NB4 (cell line): ENCODE measurements at regions not wholly inside any gene's neighbourhood (a gene's known extent, or its start where the extent isn't known, plus 50 kb on each side); places are given as distances from the start of the nearest gene placed in this dataset.
"Not testable (repeated sequence)": the region's sequence is repeated elsewhere in the genome, so short reads cannot be mapped to it uniquely, and the experiment has no call there.

Experiments used
- DNase-seq: peaks from one replicate; pipeline ENCODE4 v3.0.0; 2010; ENCODE audit warnings: low read depth
- H3K4me3 ChIP-seq: one replicate; pipeline ENCODE4 v1.5.1; 2011; ENCODE audit warnings: mild to moderate bottlenecking, low read depth, low read length, moderate library complexity
- MYC ChIP-seq: IDR thresholded peaks from 2 replicates; pipeline ENCODE4 v1.6.1; 2011; ENCODE audit warnings: low read depth, low read length
- POLR2A ChIP-seq: IDR thresholded peaks from 2 replicates; pipeline ENCODE4 v1.6.1; 2011; ENCODE audit warnings: mild to moderate bottlenecking; ENCODE audit not compliant: insufficient read length; ENCODE audit errors: extremely low read depth
- TF ChIP-seq, protein P1 (sequence below): IDR thresholded peaks from one replicate; pipeline ENCODE4 v1.5.1; 2012; ENCODE audit warnings: low read depth, low read length
- TF ChIP-seq, protein P2 (sequence below): IDR thresholded peaks from 2 replicates; pipeline ENCODE4 v1.6.1; 2011; ENCODE audit warnings: low read depth, low read length

DNA sequence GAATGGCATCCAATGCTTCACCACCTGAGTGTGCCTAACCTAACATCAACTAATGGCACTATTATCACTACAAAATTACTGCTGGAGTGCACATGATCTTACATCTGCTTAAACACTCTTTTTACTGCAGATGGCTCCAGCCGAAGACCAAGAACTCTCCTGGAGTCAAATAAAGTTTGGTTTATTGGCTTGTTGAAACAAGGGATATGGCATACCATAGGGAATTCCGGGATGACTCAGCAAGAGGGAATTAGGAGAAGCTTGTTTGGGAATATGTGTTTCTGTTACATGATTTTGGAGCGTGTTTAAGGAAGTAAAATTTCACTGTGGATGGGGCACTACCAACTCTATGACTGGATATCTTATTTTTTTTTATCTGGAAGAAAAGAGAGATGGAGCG, 872.6 kb downstream of the DTWD2 start:
- TF ChIP-seq, protein P1, sequence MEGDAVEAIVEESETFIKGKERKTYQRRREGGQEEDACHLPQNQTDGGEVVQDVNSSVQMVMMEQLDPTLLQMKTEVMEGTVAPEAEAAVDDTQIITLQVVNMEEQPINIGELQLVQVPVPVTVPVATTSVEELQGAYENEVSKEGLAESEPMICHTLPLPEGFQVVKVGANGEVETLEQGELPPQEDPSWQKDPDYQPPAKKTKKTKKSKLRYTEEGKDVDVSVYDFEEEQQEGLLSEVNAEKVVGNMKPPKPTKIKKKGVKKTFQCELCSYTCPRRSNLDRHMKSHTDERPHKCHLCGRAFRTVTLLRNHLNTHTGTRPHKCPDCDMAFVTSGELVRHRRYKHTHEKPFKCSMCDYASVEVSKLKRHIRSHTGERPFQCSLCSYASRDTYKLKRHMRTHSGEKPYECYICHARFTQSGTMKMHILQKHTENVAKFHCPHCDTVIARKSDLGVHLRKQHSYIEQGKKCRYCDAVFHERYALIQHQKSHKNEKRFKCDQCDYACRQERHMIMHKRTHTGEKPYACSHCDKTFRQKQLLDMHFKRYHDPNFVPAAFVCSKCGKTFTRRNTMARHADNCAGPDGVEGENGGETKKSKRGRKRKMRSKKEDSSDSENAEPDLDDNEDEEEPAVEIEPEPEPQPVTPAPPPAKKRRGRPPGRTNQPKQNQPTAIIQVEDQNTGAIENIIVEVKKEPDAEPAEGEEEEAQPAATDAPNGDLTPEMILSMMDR: no peak
- no peak for TF ChIP-seq MYC
- TF ChIP-seq, protein P2, sequence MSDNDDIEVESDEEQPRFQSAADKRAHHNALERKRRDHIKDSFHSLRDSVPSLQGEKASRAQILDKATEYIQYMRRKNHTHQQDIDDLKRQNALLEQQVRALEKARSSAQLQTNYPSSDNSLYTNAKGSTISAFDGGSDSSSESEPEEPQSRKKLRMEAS: no peak
- TF ChIP-seq POLR2A: no peak
- no peak overlapping the region for H3K4me3 ChIP-seq
- DNase-seq: no peak

DNA sequence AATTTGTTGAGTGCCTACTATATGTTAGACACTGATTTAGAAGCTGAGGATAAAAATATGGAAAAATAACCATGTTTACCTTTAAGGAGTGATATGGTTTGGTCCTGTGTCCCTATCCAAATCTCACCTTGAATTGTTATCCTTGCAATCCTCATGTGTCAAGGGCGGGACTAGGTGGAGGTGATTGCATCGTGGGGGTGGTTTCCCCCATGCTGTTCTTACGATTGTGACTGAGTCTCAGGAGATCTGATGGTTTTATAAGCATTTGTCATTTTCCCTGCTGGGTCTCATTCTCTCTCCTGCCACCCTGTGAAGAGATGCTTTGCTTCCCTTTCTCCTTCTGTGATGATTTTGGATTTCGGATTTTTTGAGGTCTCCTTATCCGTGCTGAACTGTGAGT, 876.4 kb downstream of the DTWD2 start:
- DNase-seq: no peak
- TF ChIP-seq, protein P2: no peak
- TF ChIP-seq, protein P1: no peak
- TF ChIP-seq MYC: no peak
- no peak for TF ChIP-seq POLR2A
- no peak overlapping the region for H3K4me3 ChIP-seq

DNA sequence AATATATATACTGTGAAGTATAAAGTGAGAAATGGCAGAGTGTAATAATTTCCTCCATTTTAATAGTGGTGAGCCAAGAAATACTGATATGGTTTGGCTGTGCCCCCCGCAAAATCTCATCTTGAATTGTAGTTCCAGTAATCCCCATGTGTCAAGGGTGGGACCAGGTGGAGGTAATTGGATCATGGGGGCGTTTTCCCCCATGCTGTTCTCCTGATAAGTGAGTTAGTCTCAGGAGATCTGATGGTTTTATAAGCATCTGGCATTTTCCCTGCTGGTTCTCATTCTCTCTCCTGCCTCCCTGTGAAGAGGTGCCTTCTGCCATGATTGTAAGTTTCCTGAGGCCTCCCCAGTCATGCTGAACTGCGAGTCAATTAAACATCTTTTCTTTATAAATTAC, 881.1 kb downstream of the DTWD2 start:
- not testable (repeated sequence) for H3K4me3 ChIP-seq

DNA sequence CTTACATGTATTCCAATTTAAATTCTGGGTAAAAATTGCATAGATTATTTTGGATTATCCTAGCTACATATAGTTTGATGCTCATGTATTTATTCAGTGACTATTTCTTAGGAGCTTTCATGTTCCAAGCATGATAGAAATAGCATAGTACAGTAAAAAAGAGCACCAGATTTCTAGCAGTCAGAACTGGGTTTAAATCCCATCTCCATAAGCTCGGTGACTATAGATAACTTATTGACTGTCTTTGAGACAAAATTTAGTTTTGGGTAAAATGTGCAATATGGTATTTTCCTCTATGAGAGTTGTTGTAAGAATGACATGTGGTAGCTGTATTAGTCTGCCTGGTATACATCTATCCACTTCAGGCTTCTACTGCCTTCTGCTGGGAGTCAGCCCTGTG, 889.6 kb downstream of the DTWD2 start:
- no peak overlapping the region for H3K4me3 ChIP-seq
- TF ChIP-seq POLR2A: no peak
- TF ChIP-seq, protein P1: no peak
- TF ChIP-seq MYC: no peak
- TF ChIP-seq, protein P2: no peak
- DNase-seq: no peak

More for the DNA sequence above, 881.1 kb downstream of the DTWD2 start:
- not testable (repeated sequence) for DNase-seq

DNA sequence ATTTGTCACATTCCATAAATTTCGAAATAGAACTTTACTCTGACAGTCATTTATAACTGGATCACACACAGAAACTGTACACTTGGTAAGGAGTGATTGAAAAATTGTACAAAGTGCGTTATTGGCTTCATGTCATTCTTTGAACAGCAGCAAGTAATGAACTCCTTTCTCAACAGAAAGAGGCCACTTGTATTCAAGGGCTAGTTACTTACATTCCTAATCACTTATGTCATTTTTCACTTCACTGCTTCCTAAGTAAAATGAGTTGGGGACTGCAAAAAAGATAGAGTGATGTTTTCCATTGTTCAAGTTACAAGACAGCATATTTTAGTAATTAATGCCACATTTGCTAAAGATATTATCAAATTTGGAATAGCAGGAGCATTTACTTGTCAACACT, 893.2 kb downstream of the DTWD2 start:
- TF ChIP-seq MYC: no peak
- TF ChIP-seq, protein P1: no peak
- no peak for TF ChIP-seq POLR2A
- TF ChIP-seq, protein P2: no peak
- no peak overlapping the region for H3K4me3 ChIP-seq
- no peak for DNase-seq

DNA sequence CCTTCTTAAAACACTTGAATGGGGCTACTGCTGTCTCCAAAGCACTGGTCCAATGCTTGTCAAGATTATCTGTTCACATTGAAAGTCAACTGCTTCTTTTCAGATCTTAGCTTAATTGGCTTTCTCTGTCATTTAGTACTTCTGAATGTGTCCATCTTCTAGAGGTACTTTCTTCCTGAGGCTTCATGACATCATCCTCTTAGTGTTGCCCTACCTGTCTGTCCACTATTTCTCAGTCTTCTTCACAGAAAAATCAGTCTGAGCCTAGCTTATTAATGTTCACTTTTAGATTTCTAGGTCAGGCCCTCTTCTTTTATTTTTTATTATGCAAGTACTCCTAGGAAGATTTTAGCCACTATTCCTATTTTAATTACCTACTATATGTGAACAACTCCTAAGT, 899.9 kb downstream of the DTWD2 start:
- no peak for DNase-seq
- TF ChIP-seq, protein P1: no peak
- no peak for TF ChIP-seq MYC
- TF ChIP-seq, protein P2: no peak
- H3K4me3 ChIP-seq: no peak overlapping the region
